CD4-positive, alpha-beta T cell treated with Interleukin-6 at 100 ng/mL for 8 hours (primary cell): ENCODE measurements at regions not wholly inside any gene's neighbourhood (a gene's known extent, or its start where the extent isn't known, plus 50 kb on each side); places are given as distances from the start of the nearest gene placed in this dataset.
"Not testable (repeated sequence)": the region's sequence is repeated elsewhere in the genome, so short reads cannot be mapped to it uniquely, and the experiment has no call there.

ENCODE experiments used
- DNase-seq: peaks from one replicate; pipeline ENCODE4 v3.0.0-alpha.2; 2020; ENCODE audit warnings: mixed read lengths, low spot score

- DNase-seq: no peak
These were observed 81.0 kb upstream of the FOXQ1 start for GRCh38 chr6:1230689-1231605.

GRCh38 chr6:1230281-1230680 lies 81.6 kb upstream of the FOXQ1 start:
- DNase-seq: no peak

DNA sequence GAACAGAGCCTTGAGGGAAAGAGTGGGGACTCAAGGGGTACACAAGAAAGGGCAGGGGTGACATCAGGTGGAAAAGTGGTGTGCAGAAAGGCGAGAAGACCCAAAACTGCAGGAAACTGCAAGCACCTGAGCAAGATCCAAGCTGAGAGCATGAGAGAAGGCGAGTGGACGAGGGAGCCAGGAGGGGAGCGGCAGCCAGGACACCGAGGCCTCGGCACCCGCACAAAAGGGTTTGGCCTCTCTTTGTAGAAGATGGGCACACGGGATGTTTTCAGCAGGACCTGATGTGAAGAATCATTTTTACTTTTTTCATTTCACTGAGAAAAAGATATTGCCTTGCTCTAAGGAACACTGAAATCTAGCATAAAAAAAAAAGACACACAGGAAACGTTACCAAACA lies 82.1 kb upstream of the FOXQ1 start:
- DNase-seq: no peak

DNA sequence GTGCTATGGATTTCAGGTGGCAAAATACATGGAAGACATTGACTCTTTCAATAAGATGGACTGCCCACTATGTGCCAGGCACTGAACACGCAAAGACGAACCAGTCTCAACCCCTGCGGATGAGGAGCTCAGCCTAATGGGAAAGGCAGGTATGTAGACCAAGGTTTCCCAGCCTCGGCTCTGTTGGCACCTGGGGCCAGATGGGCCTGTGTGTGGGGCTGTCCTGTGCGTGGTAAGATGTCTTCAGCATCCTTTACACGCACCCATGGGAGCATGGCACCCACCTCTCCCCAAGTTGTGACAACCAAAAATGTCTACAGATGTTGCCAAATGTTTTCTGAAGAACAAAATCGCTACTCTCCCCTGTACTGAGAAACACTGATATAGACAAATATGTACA lies 82.6 kb upstream of the FOXQ1 start:
- no peak for DNase-seq

DNA sequence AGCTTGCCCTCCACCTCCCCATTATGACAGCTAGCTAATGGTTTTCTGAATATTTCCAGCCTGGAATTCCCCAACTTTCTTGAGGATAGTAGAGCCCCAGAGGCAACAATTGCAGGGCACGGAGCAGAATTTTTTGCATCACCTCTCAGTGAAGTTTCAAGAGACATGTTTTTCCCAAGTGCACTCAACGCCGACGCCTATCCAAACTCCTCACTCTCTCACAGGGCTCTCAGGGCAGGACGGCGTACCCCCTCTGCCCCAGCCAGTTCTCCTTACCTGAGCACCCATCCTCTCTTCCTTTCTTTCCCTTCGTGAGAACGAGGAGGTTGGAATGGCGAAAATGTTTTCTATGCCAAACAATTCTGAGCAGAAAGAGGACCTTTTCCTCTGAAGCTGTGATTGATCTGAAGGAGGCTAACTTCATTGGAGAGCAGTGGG lies 83.1 kb upstream of the FOXQ1 start:
- no peak for DNase-seq

- DNase-seq: no peak
These were observed 83.8 kb upstream of the FOXQ1 start for GRCh38 chr6:1227935-1228753.

DNA sequence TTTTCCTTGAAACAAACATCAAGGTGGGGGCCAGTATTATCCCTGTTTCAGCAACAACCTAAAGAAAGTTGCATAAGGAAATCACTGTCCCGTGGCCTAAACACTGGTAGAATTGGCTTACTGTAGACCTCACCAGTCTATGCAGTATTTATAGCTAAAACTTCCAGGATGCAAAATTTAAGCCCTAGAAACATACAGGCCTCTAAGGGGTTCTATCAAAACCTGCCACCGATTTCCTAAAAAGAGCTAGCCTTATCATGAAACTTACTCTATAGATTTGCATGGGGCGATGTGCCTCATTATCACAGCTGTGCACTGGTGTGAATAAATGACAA lies 84.3 kb upstream of the FOXQ1 start:
- DNase-seq: no peak

GRCh38 chr6:1226277-1227099 lies 85.4 kb upstream of the FOXQ1 start:
- no peak for DNase-seq

- no peak for DNase-seq
These were observed 87.4 kb upstream of the FOXQ1 start for GRCh38 chr6:1224514-1224913.

GRCh38 chr6:1222728-1223595 lies 88.9 kb upstream of the FOXQ1 start:
- no peak for DNase-seq

DNA sequence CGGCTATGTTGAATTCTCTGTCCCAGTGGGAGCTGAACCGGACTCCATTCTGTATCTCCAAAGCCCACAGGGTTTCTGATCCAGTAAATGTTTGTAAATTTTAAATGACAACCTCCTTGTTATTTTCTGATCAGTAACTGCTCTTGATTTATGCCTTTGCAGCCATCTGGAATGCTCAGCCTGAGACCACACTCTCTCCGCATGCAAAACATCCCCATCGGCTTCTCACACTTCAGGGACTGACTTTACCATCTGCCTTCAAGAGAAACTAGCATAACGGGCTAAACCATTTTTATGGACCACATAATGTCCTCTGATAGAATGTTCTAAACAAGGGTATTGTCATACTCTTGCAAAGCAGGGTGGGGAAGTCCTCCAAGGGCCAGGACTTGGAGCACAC lies 94.5 kb upstream of the FOXQ1 start:
- no peak for DNase-seq

- DNase-seq: no peak
These were observed 95.4 kb upstream of the FOXQ1 start for GRCh38 chr6:1216488-1216974.

DNA sequence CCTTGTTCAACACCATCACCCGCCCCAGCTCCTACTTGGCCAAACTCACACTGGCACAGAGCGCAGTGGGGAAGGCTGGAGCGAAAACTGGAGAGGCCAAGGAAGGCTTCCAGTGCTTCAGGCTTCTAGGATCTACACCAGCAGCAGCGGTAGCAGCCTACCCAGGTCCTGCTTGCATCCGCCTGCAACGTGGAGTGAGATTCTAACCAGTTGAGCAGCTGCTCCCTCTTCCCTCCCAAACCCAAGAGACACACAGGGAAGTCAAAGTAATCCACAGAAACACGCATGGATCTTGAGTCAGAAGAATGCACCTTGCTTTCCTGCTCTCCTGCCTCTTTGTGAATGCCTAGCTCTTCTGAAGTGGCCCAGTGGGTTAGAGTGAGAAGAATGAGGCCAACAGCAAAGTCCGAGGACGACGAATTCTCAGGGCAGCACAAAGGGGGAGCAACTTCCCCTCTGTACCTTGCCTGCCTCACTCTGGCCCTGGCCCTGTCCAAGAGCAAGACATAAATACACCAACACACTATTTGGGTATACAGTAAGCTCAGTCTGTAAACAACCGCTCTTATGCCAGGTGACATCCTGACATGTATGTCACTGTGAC lies 95.9 kb upstream of the FOXQ1 start:
- DNase-seq: no peak

DNA sequence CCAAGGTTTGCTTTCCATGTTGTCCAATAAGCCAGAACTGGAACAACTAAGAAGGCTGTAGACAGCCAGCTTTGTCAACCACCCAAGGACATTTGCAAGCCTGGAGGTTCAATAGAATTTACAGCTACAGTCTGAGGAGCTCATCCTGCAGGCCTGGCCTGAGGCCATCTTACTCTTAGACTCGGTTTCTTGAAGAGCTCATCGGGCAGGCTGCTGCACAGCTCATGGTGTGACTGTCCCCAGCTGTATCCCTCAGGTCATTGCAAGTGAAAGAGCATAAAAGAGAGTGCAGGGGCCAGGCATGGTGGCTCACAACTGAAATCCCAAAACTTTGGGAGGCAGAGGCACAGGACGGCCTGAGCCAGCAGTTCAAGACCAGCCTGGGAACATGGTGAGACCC lies 96.9 kb upstream of the FOXQ1 start:
- DNase-seq: no peak

GRCh38 chr6:1212919-1213318 lies 99.0 kb upstream of the FOXQ1 start:
- DNase-seq: no peak

DNA sequence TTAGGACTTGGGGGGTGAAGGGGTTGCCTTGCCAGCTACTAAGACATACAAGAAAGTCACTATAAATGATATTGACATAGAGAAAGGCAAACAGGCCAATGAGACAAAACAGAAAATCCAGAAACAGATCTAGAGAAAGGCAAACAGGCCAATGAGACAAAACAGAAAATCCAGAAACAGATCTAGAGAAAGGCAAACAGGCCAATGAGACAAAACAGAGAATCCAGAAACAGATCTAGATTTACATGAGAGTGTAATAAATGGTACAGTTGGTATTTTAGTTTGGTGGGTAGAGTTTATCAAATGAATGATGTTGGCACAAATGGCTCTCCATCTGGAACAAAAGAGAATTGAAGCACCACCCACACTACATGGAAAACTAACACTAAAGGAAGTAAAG lies 99.8 kb upstream of the FOXQ1 start:
- not testable (repeated sequence) for DNase-seq

GRCh38 chr6:1210631-1211030 lies 101.3 kb upstream of the FOXQ1 start:
- not testable (repeated sequence) for DNase-seq

GRCh38 chr6:1208876-1209275 lies 103.0 kb upstream of the FOXQ1 start:
- no peak for DNase-seq

DNA sequence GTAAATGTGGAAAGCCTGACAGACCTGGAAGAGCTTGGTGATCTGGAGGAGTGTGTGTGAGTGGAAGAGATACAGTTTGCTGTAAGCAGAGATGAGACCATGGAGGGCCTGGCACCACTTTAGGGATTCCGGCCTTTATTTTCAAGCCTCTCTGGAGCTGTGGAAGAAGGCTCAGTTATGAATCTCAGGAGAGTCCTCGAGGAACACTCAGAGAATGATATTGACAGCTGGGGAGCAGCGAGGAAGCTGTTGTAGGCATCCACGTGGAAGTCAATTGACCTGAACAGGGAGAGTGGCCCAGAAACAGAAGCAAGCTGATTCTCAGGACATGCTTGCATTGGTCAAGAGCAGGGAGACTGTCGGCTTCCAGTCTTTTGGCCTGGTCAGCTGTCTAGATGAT lies 108.4 kb upstream of the FOXQ1 start:
- no peak for DNase-seq

DNA sequence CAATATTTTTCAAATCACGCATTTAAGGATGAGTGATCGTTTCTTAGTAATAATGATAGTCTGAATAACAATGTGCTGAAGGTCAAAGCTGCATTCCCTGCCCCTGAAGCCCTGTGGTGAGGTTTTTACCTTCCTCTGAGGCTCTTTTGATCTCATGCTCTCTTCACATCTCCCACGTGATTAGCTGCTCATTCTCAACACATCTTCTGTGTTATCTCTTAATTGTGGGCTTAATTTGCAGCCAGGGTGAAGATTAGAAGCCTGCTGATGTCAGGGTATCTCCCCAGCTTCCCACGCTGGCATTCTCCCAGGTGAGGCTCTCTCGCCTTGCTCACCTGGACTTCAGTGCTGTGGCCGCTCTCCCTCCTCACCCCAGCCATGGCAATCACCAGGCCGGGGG lies 109.7 kb upstream of the FOXQ1 start:
- no peak for DNase-seq
